H1 (cell line): ENCODE measurements at regions not wholly inside any gene's neighbourhood (a gene's known extent, or its start where the extent isn't known, plus 50 kb on each side); places are given as distances from the start of the nearest gene placed in this dataset.
A peak's percentile ranks its signal among the peaks of the same experiment; 100 is the strongest.

Experiments
- CTCF ChIA-PET: fragments of 300-600 bp; sonication (Branson Sonifier 250); formaldehyde crosslinking; loops from one replicate; lab custom pipeline; 2021; ENCODE audit not compliant: partially characterized antibody; lab: Charles Lee
- POLR2A ChIA-PET: fragments of 300-600 bp; sonication (Branson Sonifier 250); formaldehyde crosslinking; loops from one replicate; lab custom pipeline; 2021; ENCODE audit warnings: inconsistent platforms; ENCODE audit not compliant: partially characterized antibody; lab: Charles Lee
- DNase-seq, 2 experiments: peaks; one replicate each; pipeline versions ENCODE4 v3.0.0 to v3.0.0-alpha.2; 2010 to 2022; ENCODE audit warnings: low spot score in 2 of 2, low read depth in 1 of 2, mixed read lengths in 1 of 2
- FAIRE-seq: peaks from 2 replicates; lab custom pipeline; 2011; peaks lifted over from hg19 to GRCh38; lab: Jason Lieb, UNC
- H2AFZ ChIP-seq: 2 replicates; pipeline ENCODE4 v1.8.1; 2012; ENCODE audit warnings: low read length, inconsistent platforms
- H2AK5ac ChIP-seq: 2 replicates; pipeline ENCODE4 v1.6.1; 2013; ENCODE audit warnings: low read depth, low read length
- H2BK120ac ChIP-seq: replicated peaks from 2 replicates; pipeline ENCODE3; 2013; ENCODE audit warnings: low read depth, low read length, inconsistent platforms
- H2BK12ac ChIP-seq: 2 replicates; pipeline ENCODE4 v1.6.1; 2013; ENCODE audit warnings: low read depth, low read length
- H2BK15ac ChIP-seq: 2 replicates; pipeline ENCODE4 v1.6.1; 2013; ENCODE audit warnings: low read length
- H2BK20ac ChIP-seq: 2 replicates; pipeline ENCODE4 v1.6.1; 2013; ENCODE audit warnings: low read length
- H2BK5ac ChIP-seq: 2 replicates; pipeline ENCODE4 v1.6.1; 2013; ENCODE audit warnings: low read depth, low read length
- H3K14ac ChIP-seq: 2 replicates; pipeline ENCODE4 v1.6.1; 2013; ENCODE audit warnings: inconsistent platforms; ENCODE audit not compliant: insufficient read length
- H3K18ac ChIP-seq: 2 replicates; pipeline ENCODE4 v1.6.1; 2013; ENCODE audit warnings: low read length; ENCODE audit errors: extremely low read depth
- H3K23ac ChIP-seq: 2 replicates; pipeline ENCODE4 v1.6.1; 2013; ENCODE audit warnings: inconsistent platforms; ENCODE audit not compliant: insufficient read length
- H3K23me2 ChIP-seq: 2 replicates; pipeline ENCODE4 v1.6.1; 2013; ENCODE audit warnings: low read depth, low read length
- H3K27ac ChIP-seq: 2 replicates; pipeline ENCODE4 v1.6.1; 2011; ENCODE audit warnings: low read depth, low read length, inconsistent platforms
- H3K27me3 ChIP-seq, 4 experiments: replicated peaks in 1 of 4; 1 replicate in 1 of 4; 2 replicates in 3 of 4; pipeline versions ENCODE4 v1.6.1 to v1.8.1; 2011 to 2013; ENCODE audit warnings: low read length in 3 of 4, mild to moderate bottlenecking in 3 of 4, inconsistent platforms in 2 of 4, mixed read lengths in 2 of 4, moderate library complexity in 1 of 4; ENCODE audit not compliant: control insufficient read depth in 3 of 4, insufficient read depth in 3 of 4; ENCODE audit errors: extremely low read depth in 1 of 4
- H3K36me3 ChIP-seq, 4 experiments: 2 replicates each; pipeline versions ENCODE4 v1.6.1 to v1.8.1; 2011 to 2013; ENCODE audit warnings: mild to moderate bottlenecking in 4 of 4, low read length in 3 of 4, moderate library complexity in 2 of 4, control low read depth in 1 of 4, inconsistent platforms in 1 of 4; ENCODE audit not compliant: insufficient read depth in 4 of 4, control insufficient read depth in 2 of 4
- H3K4ac ChIP-seq: replicated peaks from 2 replicates; pipeline ENCODE3; 2013; ENCODE audit warnings: low read length, low read depth, mixed read lengths, inconsistent platforms; ENCODE audit not compliant: insufficient read length
- H3K4me1 ChIP-seq, 4 experiments: replicated peaks in 1 of 4; 1 replicate in 1 of 4; 2 replicates in 3 of 4; pipeline versions ENCODE4 v1.6.1 to v1.8.1; 2011 to 2013; ENCODE audit warnings: low read length in 3 of 4, inconsistent platforms in 2 of 4, mixed read lengths in 1 of 4; ENCODE audit not compliant: insufficient read depth in 4 of 4, control insufficient read depth in 3 of 4
- H3K4me2 ChIP-seq, 2 experiments: 2 replicates each; pipeline versions ENCODE4 v1.6.1 to v1.8.1; 2011 to 2013; ENCODE audit warnings: low read depth in 2 of 2, low read length in 2 of 2, control low read depth in 1 of 2, inconsistent platforms in 1 of 2, mild to moderate bottlenecking in 1 of 2; ENCODE audit not compliant: insufficient read depth in 1 of 2
- H3K4me3 ChIP-seq, 4 experiments: fragments of 200-600, 300-600 bp in 1 of 4; sonication (generic), shearing (Covaris generic), sonication (Bioruptor Twin) in 1 of 4; 2 replicates each; pipeline versions ENCODE4 v1.5.1 to v1.8.1; 2011 to 2016; ENCODE audit warnings: low read length in 4 of 4, low read depth in 3 of 4, control low read depth in 2 of 4, inconsistent platforms in 2 of 4, mild to moderate bottlenecking in 2 of 4, mixed read lengths in 1 of 4, moderate library complexity in 1 of 4; ENCODE audit not compliant: insufficient read depth in 2 of 4; ENCODE audit errors: extremely low read depth in 1 of 4
- H3K56ac ChIP-seq: replicated peaks from 2 replicates; pipeline ENCODE3; 2013; ENCODE audit warnings: low read depth, mild to moderate bottlenecking, mixed read lengths, low read length, inconsistent platforms; ENCODE audit not compliant: insufficient read length
- H3K79me1 ChIP-seq: 2 replicates; pipeline ENCODE4 v1.6.1; 2013; ENCODE audit warnings: low read depth, low read length, control low read depth
- H3K79me2 ChIP-seq, 2 experiments: 2 replicates each; pipeline versions ENCODE4 v1.6.1 to v1.8.1; 2012 to 2013; ENCODE audit warnings: low read length in 2 of 2, mild to moderate bottlenecking in 2 of 2, inconsistent platforms in 1 of 2; ENCODE audit not compliant: insufficient read depth in 2 of 2, control insufficient read depth in 1 of 2
- H3K9ac ChIP-seq, 4 experiments: replicated peaks in 1 of 4; 1 replicate in 1 of 4; 2 replicates in 3 of 4; pipeline versions ENCODE4 v1.6.1 to v1.8.1; 2011 to 2013; ENCODE audit warnings: low read depth in 3 of 4, low read length in 3 of 4, control low read depth in 2 of 4, mild to moderate bottlenecking in 2 of 4, moderate library complexity in 2 of 4, inconsistent platforms in 1 of 4; ENCODE audit errors: extremely low read depth in 1 of 4
- H3K9me3 ChIP-seq, 2 experiments: 2 replicates each; pipeline versions ENCODE4 v1.6.1 to v1.8.1; 2012 to 2013; ENCODE audit warnings: mild to moderate bottlenecking in 2 of 2, moderate library complexity in 2 of 2, control low read depth in 1 of 2, inconsistent platforms in 1 of 2, low read depth in 1 of 2, low read length in 1 of 2, mixed read lengths in 1 of 2; ENCODE audit not compliant: insufficient read depth in 2 of 2
- H4K20me1 ChIP-seq, 2 experiments: replicated peaks in 1 of 2; 2 replicates each; pipeline versions ENCODE3 to v1.8.1; 2011 to 2013; ENCODE audit warnings: inconsistent platforms in 2 of 2, low read length in 2 of 2, mild to moderate bottlenecking in 1 of 2; ENCODE audit not compliant: insufficient read depth in 2 of 2, control insufficient read depth in 1 of 2
- H4K5ac ChIP-seq: 2 replicates; pipeline ENCODE4 v1.6.1; 2013; ENCODE audit warnings: low read length, low read depth, mixed read lengths, inconsistent platforms; ENCODE audit not compliant: insufficient read length
- H4K8ac ChIP-seq: 2 replicates; pipeline ENCODE4 v1.8.0; 2013; ENCODE audit warnings: mild to moderate bottlenecking, moderate library complexity, low read length, inconsistent platforms; ENCODE audit not compliant: insufficient read depth; ENCODE audit errors: extremely low read depth
- H4K91ac ChIP-seq: replicated peaks from 2 replicates; pipeline ENCODE3; 2013; ENCODE audit warnings: low read length, mixed read lengths, inconsistent platforms; ENCODE audit not compliant: insufficient read length
- CBX5 ChIP-seq: fragments of 300-800, 300-1000 bp; sonication (generic); IDR thresholded peaks from 2 replicates; pipeline ENCODE4 v1.7.1; 2016; ENCODE audit warnings: antibody characterized with exemption, low read length, low read depth
- CEBPB ChIP-seq: IDR thresholded peaks from 2 replicates; pipeline ENCODE4 v1.6.1; 2012; ENCODE audit warnings: low read depth, low read length
- EP300 ChIP-seq, 2 experiments: IDR thresholded peaks; 1 replicate in 1 of 2; 2 replicates in 1 of 2; pipeline ENCODE4 v1.6.1; 2011 to 2012; ENCODE audit warnings: low read depth in 2 of 2, low read length in 2 of 2, mild to moderate bottlenecking in 2 of 2, borderline replicate concordance in 1 of 2, inconsistent platforms in 1 of 2, moderate library complexity in 1 of 2
- GABPA ChIP-seq: IDR thresholded peaks from 2 replicates; pipeline ENCODE4 v1.6.1; 2011; ENCODE audit warnings: mild to moderate bottlenecking, low read length, moderate library complexity, borderline replicate concordance; ENCODE audit not compliant: insufficient read depth
- GTF2F1 ChIP-seq: IDR thresholded peaks from 2 replicates; pipeline ENCODE4 v1.6.1; 2012; ENCODE audit warnings: low read depth, low read length, improper control_type of control experiment, borderline replicate concordance
- NANOG ChIP-seq: IDR thresholded peaks from 2 replicates; pipeline ENCODE4 v1.6.1; 2011; ENCODE audit warnings: low read length, low read depth, mild to moderate bottlenecking, inconsistent platforms; ENCODE audit not compliant: insufficient read depth, poor library complexity, severe bottlenecking
- RBBP5 ChIP-seq: IDR thresholded peaks from 2 replicates; pipeline ENCODE4 v1.7.1; 2012; ENCODE audit warnings: low read depth, mild to moderate bottlenecking, inconsistent platforms, low read length, moderate library complexity, borderline replicate concordance
- SIRT6 ChIP-seq: IDR thresholded peaks from one replicate; pipeline ENCODE4 v1.7.1; 2012; ENCODE audit warnings: low read length, inconsistent platforms
- TBP ChIP-seq: IDR thresholded peaks from 2 replicates; pipeline ENCODE4 v1.6.1; 2011; ENCODE audit warnings: low read depth, low read length, improper control_type of control experiment
- WGBS, 2 experiments: shearing (Covaris generic) in 1 of 2; methylation state at CpG; one replicate each; pipeline versions ENCODE4 v1.1.6 to v1.1.7; 2013 to 2015; ENCODE audit warnings: low lambda C conversion rate in 2 of 2, mixed read lengths in 2 of 2, inconsistent platforms in 1 of 2, low coverage in 1 of 2, missing lambda C conversion rate in 1 of 2; ENCODE audit not compliant: insufficient replicate concordance in 2 of 2, insufficient coverage in 1 of 2, insufficient read length in 1 of 2; ENCODE audit errors: extremely low coverage in 1 of 2, missing lambda C conversion rate in 1 of 2; 5-methylcytosine and 5-hydroxymethylcytosine counted together
- TF ChIP-seq, protein P1 (sequence below): IDR thresholded peaks from 2 replicates; pipeline ENCODE4 v1.6.1; 2011; ENCODE audit warnings: low read depth, mild to moderate bottlenecking, low read length; ENCODE audit not compliant: insufficient read depth

- Histone ChIP-seq H4K20me1 (no peaks in the 10 kb centered on the region), H3K56ac (no peak overlapping the region), H2BK20ac (no peak overlapping the region; the same call in 1 of the 2 replicates), H3K27me3 (no peaks in the 10 kb centered on the region; a peak in 1 of 7 replicates), H2BK5ac (no peak overlapping the region; the same call in 1 of the 2 replicates), H3K9me3 (no peaks in the 10 kb centered on the region; a peak in 1 of 4 replicates), H2BK12ac (no peak overlapping the region), H3K14ac (no peak overlapping the region), H4K8ac (no peak overlapping the region), H3K4me3 (peak overlapping the region in 1 of 4 experiments; percentile 18; a peak in 1 of 8 replicates), H4K5ac (no peak overlapping the region), H3K23ac (no peak overlapping the region), H2AFZ (no peak overlapping the region), H3K36me3 (no peaks in the 10 kb centered on the region), H2AK5ac (no peak overlapping the region), H3K79me1 (no peaks in the 10 kb centered on the region), H3K4me1 (peaks cover 2 to 25% (median 17%) of the 10 kb centered on the region in 4 experiments; a peak in 6 of 7 replicates), H3K27ac (no peak overlapping the region), H3K79me2 (no peaks in the 10 kb centered on the region), H4K91ac (peak overlapping the region; percentile 29), H2BK15ac (no peak overlapping the region)
- FAIRE-seq (no peak), DNase-seq (peak in 1 of 2 experiments; percentile 13)
- CTCF ChIA-PET = interaction anchor here (0.7 to 1.8 kb wide), 8 partner anchors 19 to 1036 kb away, joined by 3 to 7 read pairs (median 3); no protein-coding TSS in a partner anchor
- TF ChIP-seq TBP (no peak), CBX5 (no peak), SIRT6 (no peak), EP300 (IDR thresholded peaks at IDR 0.05; ENCODE audit: borderline replicate concordance in 1 of 2, low read depth in 2 of 2, low read length in 2 of 2) (no peak), GTF2F1 (no peak), CEBPB (no peak), RBBP5 (no peak), NANOG (no peak), GABPA (no peak)
- TF ChIP-seq, protein P1, sequence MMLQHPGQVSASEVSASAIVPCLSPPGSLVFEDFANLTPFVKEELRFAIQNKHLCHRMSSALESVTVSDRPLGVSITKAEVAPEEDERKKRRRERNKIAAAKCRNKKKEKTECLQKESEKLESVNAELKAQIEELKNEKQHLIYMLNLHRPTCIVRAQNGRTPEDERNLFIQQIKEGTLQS = no peak
- TF ChIP-seq, all 59 proteins: peak for 0
- Histone ChIP-seq H3K23me2 (no peaks in the 10 kb centered on the region), H3K9ac (no peak overlapping the region), H3K4me2 (peak overlapping the region; percentile 24 to 41; a peak in 3 of 4 replicates), H3K18ac (peak overlapping the region; percentile 64; the same call in 1 of the 2 replicates), H2BK120ac (no peak overlapping the region), H3K4ac (no peak overlapping the region)
- WGBS, 2 experiments = 59% methylated on average over 5 of the region's 5 CpGs; no CpG with 5 or more reads in 1 of the 2 experiments
- POLR2A ChIA-PET = interaction anchor here (1.3 kb wide), 1 partner anchor 15 kb away, joined by 3 read pairs; no protein-coding TSS in a partner anchor
Measured at GRCh38 chr3:187918081-187918644, 172.9 kb upstream of the BCL6 start.
